ENCODE measurements at regions not wholly inside any gene's neighbourhood (a gene's known extent, or its start where the extent isn't known, plus 50 kb on each side); places are given as distances from the start of the nearest gene placed in this dataset.

GRCh38 chr10:42932735-42933447, 144.0 kb upstream of the RET start:
- no peak for DNase-seq (ENCODE audit: low read depth)

GRCh38 chr10:42933448-42934340, 143.2 kb upstream of the RET start:
- no peak for DNase-seq (ENCODE audit: low read depth)

- DNase-seq (ENCODE audit: low read depth): no peak
Measured at GRCh38 chr10:42934351-42934811, 142.5 kb upstream of the RET start.

- DNase-seq (ENCODE audit: low read depth): no peak
Measured at GRCh38 chr10:42934842-42935241, 142.0 kb upstream of the RET start.

- no peak for DNase-seq (ENCODE audit: low read depth)
Measured at GRCh38 chr10:42935466-42935865, 141.4 kb upstream of the RET start.

GRCh38 chr10:42936580-42936979, 140.3 kb upstream of the RET start:
- no peak for DNase-seq (ENCODE audit: low read depth)

- DNase-seq (ENCODE audit: low read depth): no peak
Measured at GRCh38 chr10:42937048-42937447, 139.8 kb upstream of the RET start.

GRCh38 chr10:42937649-42938180, 139.2 kb upstream of the RET start:
- DNase-seq (ENCODE audit: low read depth): no peak

- DNase-seq (ENCODE audit: low read depth): no peak
Measured at GRCh38 chr10:42938351-42938750, 138.5 kb upstream of the RET start.

- DNase-seq (ENCODE audit: low read depth): no peak
Measured at GRCh38 chr10:42939237-42939636, 137.6 kb upstream of the RET start.

GRCh38 chr10:42939685-42940366, 137.0 kb upstream of the RET start:
- no peak for DNase-seq (ENCODE audit: low read depth)

- DNase-seq (ENCODE audit: low read depth): no peak
Measured at GRCh38 chr10:42940487-42941294, 136.2 kb upstream of the RET start.

- DNase-seq (ENCODE audit: low read depth): no peak
Measured at GRCh38 chr10:42941295-42941644, 135.6 kb upstream of the RET start.

GRCh38 chr10:42941790-42942189, 135.1 kb upstream of the RET start:
- no peak for DNase-seq (ENCODE audit: low read depth)

GRCh38 chr10:42942279-42942950, 134.5 kb upstream of the RET start:
- no peak for DNase-seq (ENCODE audit: low read depth)

- no peak for DNase-seq (ENCODE audit: low read depth)
Measured at GRCh38 chr10:42943025-42943818, 133.6 kb upstream of the RET start.

- no peak for DNase-seq (ENCODE audit: low read depth)
Measured at GRCh38 chr10:42948040-42948439, 128.8 kb upstream of the RET start.

- DNase-seq (ENCODE audit: low read depth): no peak
Measured at GRCh38 chr10:42949287-42949686, 127.6 kb upstream of the RET start.

GRCh38 chr10:42950606-42951485, 126.0 kb upstream of the RET start:
- DNase-seq (ENCODE audit: low read depth): no peak
